ENCODE measurements at regions not wholly inside any gene's neighbourhood (a gene's known extent, or its start where the extent isn't known, plus 50 kb on each side); places are given as distances from the start of the nearest gene placed in this dataset.

DNA sequence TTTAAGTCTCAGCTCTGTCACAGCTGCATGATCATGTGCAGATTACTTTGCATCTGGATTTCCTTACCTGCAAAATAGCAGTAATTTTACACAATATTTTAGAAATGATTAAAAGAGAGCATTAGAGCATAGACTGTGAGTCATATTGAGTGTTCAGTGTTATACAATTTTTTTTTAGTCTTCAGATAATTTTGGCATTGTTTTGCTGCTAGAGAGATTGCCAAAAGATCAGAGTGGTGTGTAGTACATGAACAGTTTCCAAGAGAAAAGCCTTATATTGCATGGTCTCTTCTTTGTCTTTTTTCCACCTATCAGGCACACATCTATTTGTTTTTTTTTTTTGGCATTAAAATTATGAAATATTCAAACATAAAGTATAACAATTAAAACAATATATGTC is 209.6 kb upstream of the TLL1 start:
- no peak for ATAC-seq (ENCODE audit: low read depth)
- no peaks in the 10 kb centered on the region for H3K4me1 Mint-ChIP-seq
- DNase-seq = no peak
- no peak for TF ChIP-seq CTCF (IDR thresholded peaks at IDR 0.05)
- intact Hi-C loops (cut with micrococcal nuclease) = no loop called here
- ChIA-PET CTCF (no interaction called here), POLR2A (no interaction called here)
- no peaks in the 10 kb centered on the region for H3K36me3 Mint-ChIP-seq (ENCODE audit: low read depth)
- no peaks in the 10 kb centered on the region for H3K9me3 Mint-ChIP-seq
- H3K27ac Mint-ChIP-seq = no peak overlapping the region
- H3K4me3 Mint-ChIP-seq = no peak overlapping the region
- no peaks in the 10 kb centered on the region for H3K27me3 Mint-ChIP-seq

GRCh38 chr4:165666836-165667235 is 206.2 kb upstream of the TLL1 start:
- H3K4me1 Mint-ChIP-seq = no peaks in the 10 kb centered on the region
- H3K9me3 Mint-ChIP-seq = no peaks in the 10 kb centered on the region
- no peak for ATAC-seq (ENCODE audit: low read depth)
- intact Hi-C loops (cut with micrococcal nuclease) = no loop called here
- no peak overlapping the region for H3K4me3 Mint-ChIP-seq
- H3K27me3 Mint-ChIP-seq = no peaks in the 10 kb centered on the region
- ChIA-PET POLR2A (no interaction called here), CTCF (no interaction called here)
- no peak for TF ChIP-seq CTCF (IDR thresholded peaks at IDR 0.05)
- no peak overlapping the region for H3K27ac Mint-ChIP-seq
- DNase-seq = no peak
- no peaks in the 10 kb centered on the region for H3K36me3 Mint-ChIP-seq (ENCODE audit: low read depth)

DNA sequence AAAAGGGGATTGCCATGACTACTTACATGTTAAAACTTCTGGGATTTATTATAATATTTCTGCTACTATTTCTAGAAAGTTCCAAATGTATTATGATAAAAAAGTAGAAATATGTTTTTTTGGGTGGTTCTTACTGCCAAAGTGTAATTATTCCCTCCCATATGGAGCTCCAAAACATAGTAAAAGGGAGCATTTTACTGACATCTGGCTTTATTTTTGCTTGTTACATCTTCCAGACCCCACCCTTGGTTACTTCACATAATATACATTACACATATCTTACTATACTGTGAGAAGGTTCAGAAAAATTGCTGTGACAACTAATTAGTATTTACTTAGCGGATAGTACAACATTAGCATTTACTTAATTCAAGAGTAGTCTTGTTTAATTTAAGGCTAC is 205.1 kb upstream of the TLL1 start:
- TF ChIP-seq CTCF (IDR thresholded peaks at IDR 0.05) = no peak
- CTCF ChIA-PET = no interaction called here
- no peak overlapping the region for H3K4me3 Mint-ChIP-seq
- H3K4me1 Mint-ChIP-seq = no peaks in the 10 kb centered on the region
- no peak overlapping the region for H3K27ac Mint-ChIP-seq
- no peaks in the 10 kb centered on the region for H3K9me3 Mint-ChIP-seq
- ATAC-seq (ENCODE audit: low read depth) (no peak), DNase-seq (no peak)
- no peaks in the 10 kb centered on the region for H3K27me3 Mint-ChIP-seq
- intact Hi-C loops (cut with micrococcal nuclease) = no loop called here
- H3K36me3 Mint-ChIP-seq (ENCODE audit: low read depth) = no peaks in the 10 kb centered on the region
- POLR2A ChIA-PET = no interaction called here

- no peaks in the 10 kb centered on the region for H3K4me1 Mint-ChIP-seq
- H3K9me3 Mint-ChIP-seq = no peaks in the 10 kb centered on the region
- no peaks in the 10 kb centered on the region for H3K27me3 Mint-ChIP-seq
- TF ChIP-seq CTCF (IDR thresholded peaks at IDR 0.05) = no peak
- DNase-seq = no peak
- ChIA-PET CTCF (no interaction called here), POLR2A (no interaction called here)
- no peak for ATAC-seq (ENCODE audit: low read depth)
- intact Hi-C loops (cut with micrococcal nuclease) = no loop called here
- no peak overlapping the region for H3K27ac Mint-ChIP-seq
- H3K4me3 Mint-ChIP-seq = no peak overlapping the region
- no peaks in the 10 kb centered on the region for H3K36me3 Mint-ChIP-seq (ENCODE audit: low read depth)
Measured at GRCh38 chr4:165668694-165669093, 204.3 kb upstream of the TLL1 start.

GRCh38 chr4:165677081-165677480 is 196.0 kb upstream of the TLL1 start:
- CTCF ChIA-PET = no interaction called here
- TF ChIP-seq CTCF (IDR thresholded peaks at IDR 0.05) = no peak
- H3K27me3 Mint-ChIP-seq = no peaks in the 10 kb centered on the region
- H3K27ac Mint-ChIP-seq = no peak overlapping the region
- POLR2A ChIA-PET = no interaction called here
- no peaks in the 10 kb centered on the region for H3K36me3 Mint-ChIP-seq (ENCODE audit: low read depth)
- intact Hi-C loops (cut with micrococcal nuclease) = no loop called here
- ATAC-seq (ENCODE audit: low read depth) = no peak
- no peak overlapping the region for H3K4me3 Mint-ChIP-seq
- DNase-seq = no peak
- no peaks in the 10 kb centered on the region for H3K4me1 Mint-ChIP-seq
- no peaks in the 10 kb centered on the region for H3K9me3 Mint-ChIP-seq

Data from activated B cell treated with CpG ODN at 0.5 μM for 24 hours (primary cell).